GM23338 (cell line): ENCODE measurements at regions not wholly inside any gene's neighbourhood (a gene's known extent, or its start where the extent isn't known, plus 50 kb on each side); places are given as distances from the start of the nearest gene placed in this dataset.

ENCODE experiments used
- ATAC-seq: fragments of 200-7000 bp; cut with Tn5 transposase; 3 replicates; pipeline ENCODE4 v1.9.1; 2020
- DNase-seq: peaks from one replicate; pipeline ENCODE4 v3.0.0-alpha.2; 2015; ENCODE audit warnings: low spot score
- H2AFZ ChIP-seq: fragments of 200-600 bp; sonication (generic); 2 replicates; pipeline ENCODE4 v1.8.0; 2016; ENCODE audit warnings: antibody characterized with exemption, mild to moderate bottlenecking, moderate library complexity
- H3F3A ChIP-seq: fragments of 200-600 bp; sonication (generic); replicated peaks from 2 replicates; pipeline ENCODE4 v1.8.0; 2017; ENCODE audit warnings: antibody characterized with exemption, mixed run types, low read depth
- H3K27ac ChIP-seq: fragments of 200-600 bp; sonication (generic); 2 replicates; pipeline ENCODE4 v1.6.1; 2016; ENCODE audit warnings: low read depth
- H3K27me3 ChIP-seq: fragments of 200-600 bp; sonication (generic); 2 replicates; pipeline ENCODE4 v1.8.0; 2016; ENCODE audit warnings: mild to moderate bottlenecking, mixed run types, moderate library complexity; ENCODE audit not compliant: insufficient read depth
- H3K36me3 ChIP-seq: fragments of 200-600 bp; sonication (generic); 2 replicates; pipeline ENCODE4 v1.8.0; 2016; ENCODE audit warnings: mild to moderate bottlenecking; ENCODE audit not compliant: insufficient read depth
- H3K4me1 ChIP-seq: fragments of 200-600 bp; sonication (generic); 2 replicates; pipeline ENCODE4 v1.8.0; 2016; ENCODE audit warnings: mild to moderate bottlenecking, moderate library complexity; ENCODE audit not compliant: insufficient read depth
- H3K4me2 ChIP-seq: fragments of 200-600 bp; sonication (generic); 2 replicates; pipeline ENCODE4 v1.7.1; 2017; ENCODE audit warnings: mixed run types
- H3K4me3 ChIP-seq: fragments of 200-600 bp; sonication (generic); 2 replicates; pipeline ENCODE4 v1.6.1; 2016; ENCODE audit warnings: mixed run types
- H3K79me2 ChIP-seq: fragments of 200-600 bp; sonication (generic); replicated peaks from 2 replicates; pipeline ENCODE4 v1.8.0; 2017; ENCODE audit warnings: mild to moderate bottlenecking; ENCODE audit not compliant: insufficient read depth
- H3K9me2 ChIP-seq: fragments of 200-600 bp; sonication (generic); 2 replicates; pipeline ENCODE4 v1.8.0; 2017; ENCODE audit not compliant: insufficient read depth
- H4K20me1 ChIP-seq: fragments of 200-600 bp; sonication (generic); replicated peaks from 2 replicates; pipeline ENCODE4 v1.8.0; 2017; ENCODE audit warnings: mild to moderate bottlenecking; ENCODE audit not compliant: insufficient read depth
- H3K27ac Mint-ChIP-seq: 2 replicates; pipeline ENCODE4 v1.8.0; 2020; ENCODE audit warnings: inconsistent platforms, mild to moderate bottlenecking, moderate library complexity, mixed read lengths
- H3K27me3 Mint-ChIP-seq: 3 replicates; pipeline ENCODE4 v1.8.0; 2022; ENCODE audit warnings: low read depth, mild to moderate bottlenecking, moderate library complexity, mixed read lengths, inconsistent platforms; ENCODE audit not compliant: insufficient read depth, poor library complexity
- H3K36me3 Mint-ChIP-seq: 3 replicates; pipeline ENCODE4 v1.8.0; 2021; ENCODE audit warnings: low read depth, mild to moderate bottlenecking, inconsistent platforms, moderate library complexity, mixed read lengths
- H3K4me1 Mint-ChIP-seq: 3 replicates; pipeline ENCODE4 v1.8.0; 2020; ENCODE audit warnings: mild to moderate bottlenecking, inconsistent platforms, mixed read lengths
- H3K4me3 Mint-ChIP-seq: 3 replicates; pipeline ENCODE4 v1.8.0; 2021; ENCODE audit warnings: moderate library complexity, mild to moderate bottlenecking, inconsistent platforms, mixed read lengths
- H3K9me3 Mint-ChIP-seq: 3 replicates; pipeline ENCODE4 v1.8.0; 2020; ENCODE audit warnings: moderate library complexity, mild to moderate bottlenecking, inconsistent platforms, mixed read lengths
- CREB1 ChIP-seq: fragments of 250-450 bp; sonication (Bioruptor Pico); IDR thresholded peaks from 2 replicates; pipeline ENCODE4 v1.5.0; 2020; ENCODE audit warnings: low read depth, mild to moderate bottlenecking, moderate library complexity
- EZH2 ChIP-seq: fragments of 200-600 bp; sonication (generic); IDR thresholded peaks from one replicate; pipeline ENCODE4 v1.8.0; 2017; ENCODE audit warnings: antibody characterized with exemption, mild to moderate bottlenecking, low read depth; ENCODE audit not compliant: unreplicated experiment
- EZH2phosphoT487 ChIP-seq: fragments of 200-600 bp; sonication (generic); IDR thresholded peaks from one replicate; pipeline ENCODE4 v1.8.1; 2018; ENCODE audit warnings: antibody characterized with exemption; ENCODE audit not compliant: unreplicated experiment
- JUNB ChIP-seq: IDR thresholded peaks from one replicate; pipeline ENCODE4 v1.6.1; 2016; ENCODE audit warnings: antibody characterized with exemption; ENCODE audit not compliant: unreplicated experiment
- NANOG ChIP-seq: IDR thresholded peaks from 2 replicates; pipeline ENCODE4 v1.6.1; 2016; ENCODE audit warnings: antibody characterized with exemption, borderline replicate concordance
- POLR2AphosphoS5 ChIP-seq: IDR thresholded peaks from 2 replicates; pipeline ENCODE4 v1.6.1; 2016; ENCODE audit warnings: antibody characterized with exemption, low read depth
- REST ChIP-seq: IDR thresholded peaks from one replicate; pipeline ENCODE4 v1.6.1; 2018; ENCODE audit warnings: antibody characterized with exemption; ENCODE audit not compliant: unreplicated experiment
- STAT1 ChIP-seq: IDR thresholded peaks from one replicate; pipeline ENCODE4 v1.6.1; 2016; ENCODE audit warnings: antibody characterized with exemption; ENCODE audit not compliant: unreplicated experiment
- ZNF114 ChIP-seq: fragments of 250-450 bp; sonication (Bioruptor Pico); IDR thresholded peaks from 2 replicates; pipeline ENCODE4 v1.5.0; 2020; ENCODE audit warnings: mild to moderate bottlenecking, moderate library complexity
- ZNF331 ChIP-seq: fragments of 250-450 bp; sonication (Bioruptor Pico); IDR thresholded peaks from 2 replicates; pipeline ENCODE4 v1.5.0; 2020; ENCODE audit warnings: low read depth, mild to moderate bottlenecking, moderate library complexity
- TF ChIP-seq, protein P1 (sequence below): IDR thresholded peaks from 2 replicates; pipeline ENCODE4 v1.6.1; 2016; ENCODE audit warnings: antibody characterized with exemption
- TF ChIP-seq, protein P2 (sequence below): fragments of 250-450 bp; sonication (Bioruptor Pico); IDR thresholded peaks from 2 replicates; pipeline ENCODE4 v1.5.0; 2020; ENCODE audit warnings: mild to moderate bottlenecking, moderate library complexity
- TF ChIP-seq, protein P3 (sequence below), 2 experiments: fragments of 200-600 bp in 1 of 2; sonication (generic) in 1 of 2; conservative IDR thresholded peaks; 2 replicates each; pipeline versions ENCODE4 v1.5.1 to v1.6.1; 2016 to 2017; ENCODE audit warnings: antibody characterized with exemption in 2 of 2, low read depth in 2 of 2, mild to moderate bottlenecking in 2 of 2, moderate library complexity in 1 of 2

- no peaks in the 10 kb centered on the region for H3K9me3 Mint-ChIP-seq
- Histone ChIP-seq H3F3A (no peaks in the 10 kb centered on the region), H3K4me3 (no peak overlapping the region), H3K27me3 (no peaks in the 10 kb centered on the region), H2AFZ (no peak overlapping the region), H4K20me1 (no peaks in the 10 kb centered on the region), H3K36me3 (no peaks in the 10 kb centered on the region), H3K27ac (no peak overlapping the region), H3K79me2 (no peaks in the 10 kb centered on the region), H3K4me1 (peaks cover 28% of the 10 kb centered on the region), H3K9me2 (no peaks in the 10 kb centered on the region), H3K4me2 (no peak overlapping the region)
- TF ChIP-seq STAT1, result no peak
- TF ChIP-seq JUNB, result no peak
- TF ChIP-seq ZNF331 (CRISPR knock-in tag), result no peak
- TF ChIP-seq, protein P1, sequence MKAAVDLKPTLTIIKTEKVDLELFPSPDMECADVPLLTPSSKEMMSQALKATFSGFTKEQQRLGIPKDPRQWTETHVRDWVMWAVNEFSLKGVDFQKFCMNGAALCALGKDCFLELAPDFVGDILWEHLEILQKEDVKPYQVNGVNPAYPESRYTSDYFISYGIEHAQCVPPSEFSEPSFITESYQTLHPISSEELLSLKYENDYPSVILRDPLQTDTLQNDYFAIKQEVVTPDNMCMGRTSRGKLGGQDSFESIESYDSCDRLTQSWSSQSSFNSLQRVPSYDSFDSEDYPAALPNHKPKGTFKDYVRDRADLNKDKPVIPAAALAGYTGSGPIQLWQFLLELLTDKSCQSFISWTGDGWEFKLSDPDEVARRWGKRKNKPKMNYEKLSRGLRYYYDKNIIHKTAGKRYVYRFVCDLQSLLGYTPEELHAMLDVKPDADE, result no peak
- TF ChIP-seq ZNF114, result no peak
- TF ChIP-seq EZH2phosphoT487, result no peak
- TF ChIP-seq EZH2, result no peak
- TF ChIP-seq, protein P2, sequence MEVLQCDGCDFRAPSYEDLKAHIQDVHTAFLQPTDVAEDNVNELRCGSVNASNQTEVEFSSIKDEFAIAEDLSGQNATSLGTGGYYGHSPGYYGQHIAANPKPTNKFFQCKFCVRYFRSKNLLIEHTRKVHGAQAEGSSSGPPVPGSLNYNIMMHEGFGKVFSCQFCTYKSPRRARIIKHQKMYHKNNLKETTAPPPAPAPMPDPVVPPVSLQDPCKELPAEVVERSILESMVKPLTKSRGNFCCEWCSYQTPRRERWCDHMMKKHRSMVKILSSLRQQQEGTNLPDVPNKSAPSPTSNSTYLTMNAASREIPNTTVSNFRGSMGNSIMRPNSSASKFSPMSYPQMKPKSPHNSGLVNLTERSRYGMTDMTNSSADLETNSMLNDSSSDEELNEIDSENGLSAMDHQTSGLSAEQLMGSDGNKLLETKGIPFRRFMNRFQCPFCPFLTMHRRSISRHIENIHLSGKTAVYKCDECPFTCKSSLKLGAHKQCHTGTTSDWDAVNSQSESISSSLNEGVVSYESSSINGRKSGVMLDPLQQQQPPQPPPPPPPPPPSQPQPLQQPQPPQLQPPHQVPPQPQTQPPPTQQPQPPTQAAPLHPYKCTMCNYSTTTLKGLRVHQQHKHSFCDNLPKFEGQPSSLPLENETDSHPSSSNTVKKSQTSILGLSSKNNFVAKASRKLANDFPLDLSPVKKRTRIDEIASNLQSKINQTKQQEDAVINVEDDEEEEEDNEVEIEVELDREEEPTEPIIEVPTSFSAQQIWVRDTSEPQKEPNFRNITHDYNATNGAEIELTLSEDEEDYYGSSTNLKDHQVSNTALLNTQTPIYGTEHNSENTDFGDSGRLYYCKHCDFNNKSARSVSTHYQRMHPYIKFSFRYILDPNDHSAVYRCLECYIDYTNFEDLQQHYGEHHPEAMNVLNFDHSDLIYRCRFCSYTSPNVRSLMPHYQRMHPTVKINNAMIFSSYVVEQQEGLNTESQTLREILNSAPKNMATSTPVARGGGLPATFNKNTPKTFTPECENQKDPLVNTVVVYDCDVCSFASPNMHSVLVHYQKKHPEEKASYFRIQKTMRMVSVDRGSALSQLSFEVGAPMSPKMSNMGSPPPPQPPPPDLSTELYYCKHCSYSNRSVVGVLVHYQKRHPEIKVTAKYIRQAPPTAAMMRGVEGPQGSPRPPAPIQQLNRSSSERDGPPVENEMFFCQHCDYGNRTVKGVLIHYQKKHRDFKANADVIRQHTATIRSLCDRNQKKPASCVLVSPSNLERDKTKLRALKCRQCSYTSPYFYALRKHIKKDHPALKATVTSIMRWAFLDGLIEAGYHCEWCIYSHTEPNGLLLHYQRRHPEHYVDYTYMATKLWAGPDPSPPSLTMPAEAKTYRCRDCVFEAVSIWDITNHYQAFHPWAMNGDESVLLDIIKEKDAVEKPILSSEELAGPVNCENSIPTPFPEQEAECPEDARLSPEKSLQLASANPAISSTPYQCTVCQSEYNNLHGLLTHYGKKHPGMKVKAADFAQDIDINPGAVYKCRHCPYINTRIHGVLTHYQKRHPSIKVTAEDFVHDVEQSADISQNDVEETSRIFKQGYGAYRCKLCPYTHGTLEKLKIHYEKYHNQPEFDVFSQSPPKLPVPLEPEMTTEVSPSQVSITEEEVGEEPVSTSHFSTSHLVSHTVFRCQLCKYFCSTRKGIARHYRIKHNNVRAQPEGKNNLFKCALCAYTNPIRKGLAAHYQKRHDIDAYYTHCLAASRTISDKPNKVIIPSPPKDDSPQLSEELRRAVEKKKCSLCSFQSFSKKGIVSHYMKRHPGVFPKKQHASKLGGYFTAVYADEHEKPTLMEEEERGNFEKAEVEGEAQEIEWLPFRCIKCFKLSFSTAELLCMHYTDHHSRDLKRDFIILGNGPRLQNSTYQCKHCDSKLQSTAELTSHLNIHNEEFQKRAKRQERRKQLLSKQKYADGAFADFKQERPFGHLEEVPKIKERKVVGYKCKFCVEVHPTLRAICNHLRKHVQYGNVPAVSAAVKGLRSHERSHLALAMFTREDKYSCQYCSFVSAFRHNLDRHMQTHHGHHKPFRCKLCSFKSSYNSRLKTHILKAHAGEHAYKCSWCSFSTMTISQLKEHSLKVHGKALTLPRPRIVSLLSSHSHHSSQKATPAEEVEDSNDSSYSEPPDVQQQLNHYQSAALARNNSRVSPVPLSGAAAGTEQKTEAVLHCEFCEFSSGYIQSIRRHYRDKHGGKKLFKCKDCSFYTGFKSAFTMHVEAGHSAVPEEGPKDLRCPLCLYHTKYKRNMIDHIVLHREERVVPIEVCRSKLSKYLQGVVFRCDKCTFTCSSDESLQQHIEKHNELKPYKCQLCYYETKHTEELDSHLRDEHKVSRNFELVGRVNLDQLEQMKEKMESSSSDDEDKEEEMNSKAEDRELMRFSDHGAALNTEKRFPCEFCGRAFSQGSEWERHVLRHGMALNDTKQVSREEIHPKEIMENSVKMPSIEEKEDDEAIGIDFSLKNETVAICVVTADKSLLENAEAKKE (CRISPR knock-in tag), result no peak
- no peak for TF ChIP-seq REST
- TF ChIP-seq NANOG, result no peak
- TF ChIP-seq CREB1, result no peak
- no peak for TF ChIP-seq POLR2AphosphoS5
- TF ChIP-seq, protein P3, sequence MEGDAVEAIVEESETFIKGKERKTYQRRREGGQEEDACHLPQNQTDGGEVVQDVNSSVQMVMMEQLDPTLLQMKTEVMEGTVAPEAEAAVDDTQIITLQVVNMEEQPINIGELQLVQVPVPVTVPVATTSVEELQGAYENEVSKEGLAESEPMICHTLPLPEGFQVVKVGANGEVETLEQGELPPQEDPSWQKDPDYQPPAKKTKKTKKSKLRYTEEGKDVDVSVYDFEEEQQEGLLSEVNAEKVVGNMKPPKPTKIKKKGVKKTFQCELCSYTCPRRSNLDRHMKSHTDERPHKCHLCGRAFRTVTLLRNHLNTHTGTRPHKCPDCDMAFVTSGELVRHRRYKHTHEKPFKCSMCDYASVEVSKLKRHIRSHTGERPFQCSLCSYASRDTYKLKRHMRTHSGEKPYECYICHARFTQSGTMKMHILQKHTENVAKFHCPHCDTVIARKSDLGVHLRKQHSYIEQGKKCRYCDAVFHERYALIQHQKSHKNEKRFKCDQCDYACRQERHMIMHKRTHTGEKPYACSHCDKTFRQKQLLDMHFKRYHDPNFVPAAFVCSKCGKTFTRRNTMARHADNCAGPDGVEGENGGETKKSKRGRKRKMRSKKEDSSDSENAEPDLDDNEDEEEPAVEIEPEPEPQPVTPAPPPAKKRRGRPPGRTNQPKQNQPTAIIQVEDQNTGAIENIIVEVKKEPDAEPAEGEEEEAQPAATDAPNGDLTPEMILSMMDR (conservative IDR thresholded peaks at IDR 0.05; ENCODE audit: low read depth in 2 of 2), result no peak
- peaks cover 12% of the 10 kb centered on the region for H3K27me3 Mint-ChIP-seq
- ATAC-seq, result no peak
- no peak overlapping the region for H3K27ac Mint-ChIP-seq
- peaks cover 28% of the 10 kb centered on the region for H3K4me1 Mint-ChIP-seq
- DNase-seq, result no peak
- H3K36me3 Mint-ChIP-seq, result no peaks in the 10 kb centered on the region
- H3K4me3 Mint-ChIP-seq, result no peak overlapping the region
These were observed 93.8 kb upstream of the MDM1 start for GRCh38 chr12:68425998-68426397.
